Stimulated activated naive CD8-positive, alpha-beta T cell treated with anti-CD3 and anti-CD28 coated beads, Interleukin-15, Interleukin-2, amounts not matched to agents 100 ng/mL and 50 ng/mL, for 24 hours (primary cell): ENCODE measurements at regions not wholly inside any gene's neighbourhood (a gene's known extent, or its start where the extent isn't known, plus 50 kb on each side); places are given as distances from the start of the nearest gene placed in this dataset.

Experiments used
- H3K27ac Mint-ChIP-seq: one replicate; pipeline ENCODE4 v1.8.0; 2021; ENCODE audit warnings: mild to moderate bottlenecking, mixed read lengths
- H3K27me3 Mint-ChIP-seq: one replicate; pipeline ENCODE4 v1.8.0; 2021; ENCODE audit warnings: mixed read lengths
- H3K36me3 Mint-ChIP-seq: one replicate; pipeline ENCODE4 v1.8.0; 2021; ENCODE audit warnings: low read depth, mixed read lengths
- H3K4me1 Mint-ChIP-seq: one replicate; pipeline ENCODE4 v1.8.0; 2021; ENCODE audit warnings: low read depth, mixed read lengths
- H3K4me3 Mint-ChIP-seq: one replicate; pipeline ENCODE4 v1.8.0; 2021; ENCODE audit warnings: mild to moderate bottlenecking, mixed read lengths
- H3K9me3 Mint-ChIP-seq: one replicate; pipeline ENCODE4 v1.8.0; 2021; ENCODE audit warnings: mixed read lengths

DNA sequence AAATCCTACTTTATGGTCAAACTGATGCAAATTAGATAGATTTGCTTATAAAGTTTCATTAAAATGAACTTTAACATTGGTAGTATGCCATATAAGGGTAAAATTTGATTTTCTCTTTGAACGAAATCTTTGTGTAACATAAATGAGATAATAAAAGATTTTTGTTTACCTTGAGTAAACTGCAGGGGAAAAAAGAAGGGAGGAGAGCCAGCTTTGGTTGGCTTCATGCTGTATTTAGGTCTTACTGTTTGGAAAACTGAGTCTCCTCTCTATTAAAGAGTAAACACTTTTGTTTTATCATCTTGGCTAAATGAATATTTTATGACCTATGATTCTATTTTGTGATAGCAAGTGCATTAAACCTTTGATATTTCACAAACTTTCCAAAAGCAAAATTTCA is 267.6 kb downstream of the IPO8 start:
- Mint-ChIP-seq H3K27me3 (no peaks in the 10 kb centered on the region), H3K4me3 (no peak overlapping the region), H3K36me3 (no peaks in the 10 kb centered on the region), H3K4me1 (no peaks in the 10 kb centered on the region), H3K27ac (no peak overlapping the region), H3K9me3 (no peaks in the 10 kb centered on the region)

GRCh38 chr12:30427555-30427954 is 268.1 kb downstream of the IPO8 start:
- no peak overlapping the region for H3K27ac Mint-ChIP-seq
- H3K36me3 Mint-ChIP-seq, result no peaks in the 10 kb centered on the region
- H3K4me1 Mint-ChIP-seq, result no peaks in the 10 kb centered on the region
- no peak overlapping the region for H3K4me3 Mint-ChIP-seq
- H3K9me3 Mint-ChIP-seq, result no peaks in the 10 kb centered on the region
- no peaks in the 10 kb centered on the region for H3K27me3 Mint-ChIP-seq

DNA sequence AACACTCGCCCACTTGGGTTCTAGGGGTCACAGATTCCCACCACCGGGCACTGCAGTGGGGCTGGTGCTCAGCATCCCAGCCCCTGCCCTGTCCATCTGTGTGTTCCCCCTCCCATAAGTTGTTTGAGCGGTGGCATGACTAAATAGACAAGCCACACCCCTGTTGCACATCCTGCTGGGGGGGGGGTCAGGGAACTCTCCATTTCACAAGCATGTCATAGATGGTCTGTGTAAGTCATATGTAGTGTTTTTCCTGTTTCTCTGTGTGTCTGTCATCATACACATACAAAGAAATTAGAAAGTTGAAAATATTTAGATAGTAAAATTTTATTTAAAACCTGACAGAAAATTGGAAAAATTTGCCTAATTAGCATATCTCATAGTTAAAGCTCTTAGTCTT is 270.2 kb downstream of the IPO8 start:
- no peaks in the 10 kb centered on the region for H3K36me3 Mint-ChIP-seq
- no peak overlapping the region for H3K4me3 Mint-ChIP-seq
- H3K27me3 Mint-ChIP-seq, result no peaks in the 10 kb centered on the region
- H3K4me1 Mint-ChIP-seq, result no peaks in the 10 kb centered on the region
- no peak overlapping the region for H3K27ac Mint-ChIP-seq
- no peaks in the 10 kb centered on the region for H3K9me3 Mint-ChIP-seq

DNA sequence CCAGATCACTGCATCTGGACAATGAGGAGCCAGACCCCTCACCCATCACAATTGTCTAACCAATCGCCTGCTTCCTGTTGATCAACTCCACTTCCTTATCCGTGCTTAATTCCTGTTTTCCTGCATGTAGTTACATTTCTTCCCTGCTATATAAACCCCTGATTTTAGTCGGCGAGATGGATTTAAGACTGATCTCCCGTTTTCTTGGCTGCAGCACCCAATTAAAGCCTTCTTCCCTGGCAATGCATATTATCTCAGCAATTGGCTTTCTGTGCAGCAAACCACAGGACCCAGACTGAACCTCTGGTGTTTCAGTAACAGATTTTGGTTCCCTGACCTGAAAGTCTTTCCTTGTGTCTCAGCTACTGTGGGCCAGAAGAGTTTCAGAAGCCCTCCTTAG is 272.3 kb downstream of the IPO8 start:
- no peak overlapping the region for H3K27ac Mint-ChIP-seq
- no peaks in the 10 kb centered on the region for H3K27me3 Mint-ChIP-seq
- H3K36me3 Mint-ChIP-seq, result no peaks in the 10 kb centered on the region
- no peaks in the 10 kb centered on the region for H3K9me3 Mint-ChIP-seq
- H3K4me3 Mint-ChIP-seq, result no peak overlapping the region
- no peaks in the 10 kb centered on the region for H3K4me1 Mint-ChIP-seq

- H3K4me1 Mint-ChIP-seq, result no peaks in the 10 kb centered on the region
- H3K9me3 Mint-ChIP-seq, result no peaks in the 10 kb centered on the region
- H3K36me3 Mint-ChIP-seq, result no peaks in the 10 kb centered on the region
- no peaks in the 10 kb centered on the region for H3K27me3 Mint-ChIP-seq
- H3K27ac Mint-ChIP-seq, result no peak overlapping the region
- H3K4me3 Mint-ChIP-seq, result no peak overlapping the region
Measured at GRCh38 chr12:30422844-30423243, 272.8 kb downstream of the IPO8 start.

- Mint-ChIP-seq H3K27me3 (no peaks in the 10 kb centered on the region), H3K4me3 (no peak overlapping the region), H3K4me1 (no peaks in the 10 kb centered on the region), H3K27ac (no peak overlapping the region), H3K9me3 (no peaks in the 10 kb centered on the region), H3K36me3 (no peaks in the 10 kb centered on the region)
Measured at GRCh38 chr12:30420561-30420960, 275.1 kb downstream of the IPO8 start.

DNA sequence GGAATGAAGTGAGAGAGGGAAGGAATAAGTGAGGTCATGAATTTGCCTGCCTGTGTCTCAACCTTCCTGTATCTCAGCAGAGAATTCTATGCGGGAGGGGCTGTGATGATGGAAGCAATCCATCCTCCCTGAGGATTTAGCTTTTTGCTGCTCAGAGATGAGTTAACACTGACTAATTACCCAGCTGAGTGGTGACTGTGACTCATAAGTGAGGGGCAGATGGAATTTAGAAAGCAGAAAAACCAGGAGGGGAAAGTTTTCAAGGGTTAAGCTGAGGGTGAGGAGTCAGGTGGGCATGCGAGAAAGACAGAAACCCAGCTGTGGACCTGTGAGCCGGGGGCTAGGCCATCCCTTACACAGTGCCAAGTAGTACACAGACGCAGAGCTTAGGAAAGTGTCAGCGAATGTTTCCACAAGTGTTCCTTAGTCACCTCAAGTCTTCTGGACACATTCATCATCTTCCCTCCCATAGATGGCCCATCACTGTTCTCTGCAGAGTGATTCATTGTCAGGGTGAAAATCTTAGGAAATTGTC is 277.9 kb downstream of the IPO8 start:
- Mint-ChIP-seq H3K4me3 (no peak overlapping the region), H3K36me3 (no peaks in the 10 kb centered on the region), H3K27ac (no peak overlapping the region), H3K4me1 (no peaks in the 10 kb centered on the region), H3K9me3 (no peaks in the 10 kb centered on the region), H3K27me3 (no peaks in the 10 kb centered on the region)

DNA sequence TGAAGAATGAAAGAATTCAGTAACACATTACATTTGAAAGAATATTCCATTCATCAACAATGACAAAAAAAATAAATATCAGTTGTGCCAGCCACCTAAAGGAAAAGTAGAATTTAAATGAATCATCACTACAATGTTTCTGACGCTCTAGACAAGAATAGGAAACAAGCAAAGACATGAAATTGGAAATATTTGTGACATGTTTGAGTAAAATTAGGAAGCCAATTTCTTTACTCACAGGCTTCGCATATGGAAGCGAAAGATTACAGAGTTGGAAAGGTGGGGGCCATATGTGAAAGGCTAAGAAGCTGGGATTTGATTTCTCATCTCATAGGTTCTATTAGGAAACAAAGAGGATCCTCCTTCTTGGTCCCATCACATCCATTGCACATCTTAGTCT is 279.0 kb downstream of the IPO8 start:
- Mint-ChIP-seq H3K27ac (no peak overlapping the region), H3K4me1 (no peaks in the 10 kb centered on the region), H3K4me3 (no peak overlapping the region), H3K9me3 (no peaks in the 10 kb centered on the region), H3K36me3 (no peaks in the 10 kb centered on the region), H3K27me3 (no peaks in the 10 kb centered on the region)

- H3K27me3 Mint-ChIP-seq, result no peaks in the 10 kb centered on the region
- no peak overlapping the region for H3K27ac Mint-ChIP-seq
- H3K4me3 Mint-ChIP-seq, result no peak overlapping the region
- H3K36me3 Mint-ChIP-seq, result no peaks in the 10 kb centered on the region
- H3K9me3 Mint-ChIP-seq, result no peaks in the 10 kb centered on the region
- H3K4me1 Mint-ChIP-seq, result no peaks in the 10 kb centered on the region
Measured at GRCh38 chr12:30415777-30416176, 279.9 kb downstream of the IPO8 start.

GRCh38 chr12:30414507-30414906 is 281.2 kb downstream of the IPO8 start:
- no peaks in the 10 kb centered on the region for H3K9me3 Mint-ChIP-seq

GRCh38 chr12:30400349-30400748 is 295.3 kb downstream of the IPO8 start:
- Mint-ChIP-seq H3K4me3 (no peak overlapping the region), H3K4me1 (no peaks in the 10 kb centered on the region), H3K9me3 (peaks cover 9% of the 10 kb centered on the region), H3K27me3 (no peaks in the 10 kb centered on the region), H3K27ac (no peak overlapping the region), H3K36me3 (no peaks in the 10 kb centered on the region)

More at GRCh38 chr12:30414507-30414906, 281.2 kb downstream of the IPO8 start:
- no peaks in the 10 kb centered on the region for H3K36me3 Mint-ChIP-seq
- no peaks in the 10 kb centered on the region for H3K4me1 Mint-ChIP-seq
- H3K4me3 Mint-ChIP-seq, result no peak overlapping the region
- no peak overlapping the region for H3K27ac Mint-ChIP-seq
- no peaks in the 10 kb centered on the region for H3K27me3 Mint-ChIP-seq

DNA sequence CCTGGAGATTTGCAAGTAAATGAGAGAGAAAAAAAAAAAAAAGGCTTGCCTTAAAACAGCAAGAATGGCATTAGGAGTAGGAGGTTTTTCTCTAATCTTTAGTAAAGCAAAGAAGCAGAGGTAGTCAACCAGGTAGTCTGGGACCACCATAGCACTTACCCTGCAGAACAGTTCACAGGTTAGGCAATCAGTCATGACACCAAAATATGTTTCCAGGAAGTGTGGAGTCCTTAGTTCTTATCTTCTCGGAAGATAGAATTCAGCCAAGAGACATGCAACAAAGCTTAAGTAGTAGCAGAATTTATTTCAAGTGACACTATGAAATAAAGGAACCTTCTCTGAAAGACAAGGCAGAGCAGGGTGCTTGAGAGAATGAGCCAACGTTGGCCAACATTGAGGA is 295.8 kb downstream of the IPO8 start:
- H3K27me3 Mint-ChIP-seq, result no peaks in the 10 kb centered on the region
- H3K9me3 Mint-ChIP-seq, result peaks cover 9% of the 10 kb centered on the region
- no peak overlapping the region for H3K27ac Mint-ChIP-seq
- no peak overlapping the region for H3K4me3 Mint-ChIP-seq
- no peaks in the 10 kb centered on the region for H3K36me3 Mint-ChIP-seq
- no peaks in the 10 kb centered on the region for H3K4me1 Mint-ChIP-seq

DNA sequence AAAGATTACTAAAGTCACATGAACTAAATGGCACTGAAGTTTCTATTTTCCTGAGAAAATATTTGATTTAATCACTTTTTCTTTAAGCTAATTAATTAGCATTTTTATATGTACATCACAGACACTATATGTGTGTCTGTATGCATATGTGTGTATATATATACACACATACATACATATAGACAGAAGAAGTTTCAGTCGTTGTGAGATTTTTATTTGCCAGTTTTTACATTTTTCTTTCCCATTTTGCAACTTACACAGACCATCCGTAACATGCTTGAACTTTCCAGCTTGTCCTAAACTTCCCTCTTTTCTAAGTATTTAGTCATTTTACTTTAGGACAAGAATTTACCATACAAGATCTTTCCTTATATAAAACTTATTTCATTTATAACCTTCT is 299.1 kb downstream of the IPO8 start:
- Mint-ChIP-seq H3K27me3 (no peaks in the 10 kb centered on the region), H3K4me1 (no peaks in the 10 kb centered on the region), H3K9me3 (peaks cover 6% of the 10 kb centered on the region), H3K4me3 (no peak overlapping the region), H3K27ac (no peak overlapping the region), H3K36me3 (no peaks in the 10 kb centered on the region)

DNA sequence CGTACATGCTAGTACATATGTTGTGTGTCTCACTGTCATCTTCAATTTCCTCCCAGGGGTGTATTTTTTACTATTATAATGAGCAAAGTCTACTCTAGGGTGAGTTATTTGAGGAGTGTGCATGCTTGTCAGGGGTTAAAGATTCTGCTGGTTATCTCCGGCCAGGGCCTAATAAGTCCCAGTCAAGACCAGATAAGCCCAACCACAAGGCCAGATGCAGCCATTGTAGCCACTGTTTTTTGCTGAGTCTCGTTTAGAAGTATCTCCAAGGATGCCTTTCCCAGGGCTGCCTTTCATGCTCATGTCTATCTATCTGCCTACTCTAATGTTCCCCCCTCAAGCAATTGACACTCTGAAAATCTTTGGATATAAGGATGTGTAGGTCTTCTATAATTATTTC is 300.5 kb downstream of the IPO8 start:
- Mint-ChIP-seq H3K36me3 (no peaks in the 10 kb centered on the region), H3K9me3 (peaks cover 12% of the 10 kb centered on the region), H3K27ac (no peak overlapping the region), H3K4me3 (no peak overlapping the region), H3K27me3 (no peaks in the 10 kb centered on the region), H3K4me1 (no peaks in the 10 kb centered on the region)

GRCh38 chr12:30391766-30392366 is 303.8 kb downstream of the IPO8 start:
- Mint-ChIP-seq H3K9me3 (peaks cover 6% of the 10 kb centered on the region), H3K4me1 (no peaks in the 10 kb centered on the region), H3K36me3 (no peaks in the 10 kb centered on the region), H3K27me3 (no peaks in the 10 kb centered on the region), H3K4me3 (no peak overlapping the region), H3K27ac (no peak overlapping the region)

- H3K27ac Mint-ChIP-seq, result no peak overlapping the region
Measured at GRCh38 chr12:30385706-30386105, 310.0 kb downstream of the IPO8 start.

More at GRCh38 chr12:30385706-30386105, 310.0 kb downstream of the IPO8 start:
- H3K4me3 Mint-ChIP-seq, result no peak overlapping the region
- no peaks in the 10 kb centered on the region for H3K4me1 Mint-ChIP-seq
- no peaks in the 10 kb centered on the region for H3K27me3 Mint-ChIP-seq
- no peaks in the 10 kb centered on the region for H3K9me3 Mint-ChIP-seq
- H3K36me3 Mint-ChIP-seq, result no peaks in the 10 kb centered on the region
